HEK293T (cell line): ENCODE measurements at regions not wholly inside any gene's neighbourhood (a gene's known extent, or its start where the extent isn't known, plus 50 kb on each side); places are given as distances from the start of the nearest gene placed in this dataset.

Experiments
- CTCF ChIA-PET: fragments of 350-600 bp; formaldehyde crosslinking; extraction: SDS; loops from one replicate; lab custom pipeline; 2021; ENCODE audit warnings: antibody characterized with exemption, inconsistent platforms; lab: Yijun Ruan, JAX
- POLR2A ChIA-PET: fragments of 350-600 bp; formaldehyde crosslinking; extraction: SDS; loops from one replicate; lab custom pipeline; 2020; ENCODE audit warnings: antibody characterized with exemption, inconsistent platforms; lab: Yijun Ruan, JAX
- DNase-seq: peaks from one replicate; pipeline ENCODE4 v3.0.0; 2012; ENCODE audit warnings: mixed read lengths; ENCODE audit errors: extremely low spot score
- ARNT ChIP-seq: fragments of 450-650 bp; IDR thresholded peaks from 2 replicates; pipeline ENCODE4 v1.6.1; 2017; ENCODE audit warnings: mild to moderate bottlenecking
- BHLHE40 ChIP-seq: fragments of 450-650 bp; IDR thresholded peaks from 2 replicates; pipeline ENCODE4 v1.6.1; 2016; ENCODE audit warnings: mild to moderate bottlenecking, moderate library complexity, borderline replicate concordance
- CTBP1 ChIP-seq: fragments of 450-650 bp; IDR thresholded peaks from 2 replicates; pipeline ENCODE4 v1.6.1; 2016; ENCODE audit warnings: borderline replicate concordance
- ELF4 ChIP-seq: fragments of 450-650 bp; IDR thresholded peaks from 2 replicates; pipeline ENCODE4 v1.6.1; 2017; ENCODE audit warnings: antibody characterized with exemption
- FOXA1 ChIP-seq: fragments of 450-650 bp; IDR thresholded peaks from 2 replicates; pipeline ENCODE4 v1.6.1; 2016; ENCODE audit warnings: mild to moderate bottlenecking
- FOXK2 ChIP-seq: fragments of 450-650 bp; IDR thresholded peaks from 2 replicates; pipeline ENCODE4 v1.6.1; 2016; ENCODE audit warnings: mild to moderate bottlenecking
- FOXM1 ChIP-seq: fragments of 450-650 bp; IDR thresholded peaks from 2 replicates; pipeline ENCODE4 v1.6.1; 2017; ENCODE audit warnings: mild to moderate bottlenecking, borderline replicate concordance
- HDGF ChIP-seq: fragments of 450-650 bp; IDR thresholded peaks from 2 replicates; pipeline ENCODE4 v1.6.1; 2017; ENCODE audit warnings: antibody characterized with exemption, borderline replicate concordance
- L3MBTL2 ChIP-seq: fragments of 450-650 bp; conservative IDR thresholded peaks from 2 replicates; pipeline ENCODE4 v1.6.1; 2016; ENCODE audit warnings: mild to moderate bottlenecking
- LEF1 ChIP-seq: fragments of 450-650 bp; IDR thresholded peaks from 2 replicates; pipeline ENCODE4 v1.6.1; 2017; ENCODE audit warnings: mild to moderate bottlenecking, borderline replicate concordance
- NFRKB ChIP-seq: fragments of 450-650 bp; IDR thresholded peaks from 2 replicates; pipeline ENCODE4 v1.6.1; 2016; ENCODE audit warnings: mild to moderate bottlenecking, moderate library complexity
- PKNOX1 ChIP-seq: fragments of 450-650 bp; IDR thresholded peaks from 2 replicates; pipeline ENCODE4 v1.6.1; 2016
- SP1 ChIP-seq: fragments of 450-650 bp; IDR thresholded peaks from 2 replicates; pipeline ENCODE4 v1.6.1; 2017
- SUZ12 ChIP-seq: fragments of 450-650 bp; IDR thresholded peaks from 2 replicates; pipeline ENCODE4 v1.6.1; 2016; ENCODE audit warnings: mild to moderate bottlenecking
- TARDBP ChIP-seq: fragments of 450-650 bp; IDR thresholded peaks from 2 replicates; pipeline ENCODE4 v1.6.1; 2016
- ZNF384 ChIP-seq: fragments of 450-650 bp; IDR thresholded peaks from 2 replicates; pipeline ENCODE4 v1.6.1; 2016

- no peak for DNase-seq
- POLR2A ChIA-PET: no interaction called here
- CTCF ChIA-PET: no interaction called here
- TF ChIP-seq FOXA1 (no peak), CTBP1 (no peak), SP1 (no peak), HDGF (no peak), ELF4 (no peak), ZNF384 (no peak), FOXM1 (no peak), L3MBTL2 (no peak), LEF1 (no peak), PKNOX1 (no peak), TARDBP (no peak)
Measured at GRCh38 chr21:24188506-24188905, 1418.8 kb downstream of the MRPL39 start.

- CTCF ChIA-PET: no interaction called here
- TF ChIP-seq ZNF384 (no peak), HDGF (no peak), BHLHE40 (no peak), ELF4 (no peak), FOXK2 (no peak), LEF1 (no peak), PKNOX1 (no peak), FOXA1 (no peak), SP1 (no peak), L3MBTL2 (no peak), ARNT (no peak), FOXM1 (no peak), TARDBP (no peak), NFRKB (no peak), CTBP1 (no peak), SUZ12 (no peak)
- POLR2A ChIA-PET: no interaction called here
- DNase-seq: no peak
Measured at GRCh38 chr21:24183077-24183476, 1424.2 kb downstream of the MRPL39 start.

- TF ChIP-seq FOXA1 (no peak), NFRKB (no peak), L3MBTL2 (no peak), ELF4 (no peak), HDGF (no peak), PKNOX1 (no peak), ZNF384 (no peak)
- CTCF ChIA-PET: no interaction called here
- DNase-seq: no peak
- POLR2A ChIA-PET: no interaction called here
Measured at GRCh38 chr21:24179110-24179509, 1428.2 kb downstream of the MRPL39 start.

GRCh38 chr21:24175106-24175505, 1432.2 kb downstream of the MRPL39 start:
- no peak for DNase-seq
- ChIA-PET POLR2A (no interaction called here), CTCF (no interaction called here)
- TF ChIP-seq FOXK2: no peak
- TF ChIP-seq ZNF384: no peak
- TF ChIP-seq LEF1: no peak
- TF ChIP-seq SP1: no peak

GRCh38 chr21:24171736-24172135, 1435.5 kb downstream of the MRPL39 start:
- TF ChIP-seq BHLHE40 (no peak), HDGF (no peak), FOXK2 (no peak), ELF4 (no peak), SP1 (no peak), ARNT (no peak), SUZ12 (no peak), ZNF384 (no peak), LEF1 (no peak), FOXA1 (no peak), NFRKB (no peak), L3MBTL2 (no peak), TARDBP (no peak), CTBP1 (no peak)
- no peak for DNase-seq
- ChIA-PET POLR2A (no interaction called here), CTCF (no interaction called here)

GRCh38 chr21:24163539-24163938, 1443.7 kb downstream of the MRPL39 start:
- POLR2A ChIA-PET: no interaction called here

More at GRCh38 chr21:24163539-24163938, 1443.7 kb downstream of the MRPL39 start:
- TF ChIP-seq SUZ12: no peak
- TF ChIP-seq FOXA1: no peak
- no peak for TF ChIP-seq FOXK2
- TF ChIP-seq FOXM1: no peak
- TF ChIP-seq NFRKB: no peak
- no peak for TF ChIP-seq L3MBTL2
- TF ChIP-seq SP1: no peak
- TF ChIP-seq CTBP1: no peak
- no peak for TF ChIP-seq BHLHE40
- TF ChIP-seq TARDBP: no peak
- no peak for TF ChIP-seq ELF4
- TF ChIP-seq PKNOX1: no peak
- CTCF ChIA-PET: no interaction called here
- no peak for DNase-seq
